HG03175 (cell line): ENCODE measurements at regions not wholly inside any gene's neighbourhood (a gene's known extent, or its start where the extent isn't known, plus 50 kb on each side); places are given as distances from the start of the nearest gene placed in this dataset.
"Not testable (repeated sequence)": the region's sequence is repeated elsewhere in the genome, so short reads cannot be mapped to it uniquely, and the experiment has no call there.

ENCODE experiments used
- ATAC-seq: cut with Tn5 transposase; IDR thresholded peaks from one replicate; pipeline ENCODE4 v1.9.1; 2021; ENCODE audit warnings: mild to moderate bottlenecking, moderate library complexity; ENCODE audit not compliant: unreplicated experiment

DNA sequence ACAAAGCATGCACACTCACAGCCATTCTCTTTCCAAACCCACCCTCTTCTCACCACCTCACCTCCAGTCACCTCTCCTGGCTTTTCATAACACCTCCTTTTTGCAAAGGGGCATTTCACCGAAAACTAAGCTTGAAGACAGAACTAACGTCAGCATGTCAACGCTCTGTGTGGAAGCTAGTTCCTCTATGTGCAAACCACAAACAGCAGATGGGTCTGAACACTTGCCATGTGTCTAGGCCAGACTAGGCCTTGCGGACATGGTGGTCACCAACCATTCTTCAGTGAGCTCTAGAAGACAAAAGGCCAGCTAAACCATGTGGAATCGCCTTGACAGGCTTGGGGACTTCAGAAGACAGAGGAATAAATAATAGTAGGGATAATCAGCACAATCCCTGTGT, 148.5 kb downstream of the TXNL1 start:
- ATAC-seq: no peak

DNA sequence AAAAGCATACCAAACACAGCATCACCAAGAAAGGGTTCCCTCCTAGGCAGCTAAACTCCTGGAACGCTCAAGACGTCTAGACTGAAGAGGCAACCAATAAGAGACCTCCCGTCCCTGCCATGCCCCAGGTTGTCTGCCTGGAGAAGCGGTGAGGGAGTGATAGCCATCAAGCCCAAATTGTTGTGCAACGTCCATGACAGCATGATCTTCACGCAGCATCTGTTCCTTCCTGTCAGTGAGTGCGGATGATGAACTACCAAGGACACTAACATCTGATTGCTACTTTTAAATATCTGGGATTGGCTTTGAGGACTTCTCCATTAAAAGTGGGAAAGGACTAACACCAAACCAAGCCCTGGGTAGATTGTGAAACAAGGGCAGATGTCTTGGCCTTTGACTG, 149.7 kb downstream of the TXNL1 start:
- no peak for ATAC-seq

- no peak for ATAC-seq
These were observed 150.6 kb downstream of the TXNL1 start for GRCh38 chr18:56487801-56488200.

DNA sequence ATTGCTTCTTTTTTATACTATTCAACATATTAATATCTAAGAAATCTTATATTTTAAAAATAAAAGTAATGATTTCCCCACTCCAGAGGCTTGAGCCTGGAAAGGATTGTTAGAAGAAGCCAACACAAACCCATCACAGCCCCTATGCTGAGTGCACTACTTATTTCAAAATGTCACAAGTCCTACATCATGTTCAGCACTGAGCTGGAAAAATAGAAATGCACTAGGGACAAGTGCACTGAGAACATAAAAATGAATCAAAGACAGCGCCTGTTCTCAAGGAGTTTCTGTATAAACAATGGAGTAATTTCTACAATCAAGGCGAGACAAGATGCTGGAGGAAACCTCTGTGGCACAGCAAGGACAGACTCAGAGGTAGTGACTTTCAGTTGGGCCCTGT, 155.0 kb downstream of the TXNL1 start:
- no peak for ATAC-seq

DNA sequence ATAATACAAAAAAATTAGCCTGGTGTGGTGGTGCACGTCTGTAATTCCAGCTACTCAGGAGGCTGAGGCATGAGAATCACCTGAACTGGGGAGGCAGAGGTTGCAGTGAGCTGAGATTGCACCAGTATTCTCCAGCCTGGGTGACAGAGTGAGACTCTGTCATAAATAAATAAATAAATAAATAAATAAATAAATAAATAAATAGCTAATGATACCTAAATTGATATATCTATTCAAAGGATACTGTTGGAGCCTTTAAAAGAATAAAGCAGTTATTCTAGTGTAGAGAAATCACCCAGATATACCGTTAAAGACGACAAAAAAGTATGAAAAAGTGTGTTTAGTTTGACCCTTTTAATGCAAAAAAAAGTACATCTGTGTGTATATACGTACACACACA, 155.6 kb downstream of the TXNL1 start:
- not testable (repeated sequence) for ATAC-seq

- no peak for ATAC-seq
These were observed 156.6 kb downstream of the TXNL1 start for GRCh38 chr18:56481751-56482150.

DNA sequence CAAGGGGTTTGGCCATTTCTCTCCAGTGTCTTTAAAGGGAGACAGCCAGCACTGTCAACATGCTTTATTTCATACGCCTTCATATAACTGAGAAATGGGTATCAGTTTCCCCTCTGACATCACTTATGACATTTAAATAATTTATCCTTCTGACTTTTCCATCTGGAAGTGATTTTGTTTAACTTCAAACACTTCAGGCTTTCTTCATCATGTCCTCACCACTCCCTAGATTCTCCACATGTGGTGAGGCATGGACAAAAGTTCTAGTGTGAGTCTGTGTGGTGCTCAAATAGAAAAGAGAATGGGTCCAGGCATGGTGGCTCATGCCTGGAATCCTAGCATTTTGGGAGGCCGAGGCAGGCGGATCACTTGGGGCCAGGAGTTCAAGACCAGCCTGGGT, 158.6 kb downstream of the TXNL1 start:
- ATAC-seq: no peak

DNA sequence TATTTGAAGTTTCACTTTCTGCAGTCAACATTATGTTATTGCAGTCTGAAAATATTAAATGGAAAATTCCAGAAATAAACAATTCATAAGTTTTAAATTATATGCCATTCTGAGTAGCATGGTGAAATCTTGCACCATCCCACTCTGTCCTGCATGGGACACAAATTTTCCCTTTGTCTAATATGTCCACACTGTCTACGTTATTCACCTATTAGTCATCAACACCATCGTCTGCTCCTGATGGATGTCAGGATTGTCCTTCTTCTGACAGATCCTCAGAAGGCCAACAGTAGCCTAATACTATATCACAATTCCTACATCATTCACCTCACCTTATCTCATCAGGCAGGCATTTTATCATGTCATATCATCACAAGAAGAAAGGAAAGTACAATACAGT, 163.1 kb downstream of the TXNL1 start:
- ATAC-seq: no peak

- no peak for ATAC-seq
These were observed 164.9 kb downstream of the TXNL1 start for GRCh38 chr18:56473400-56474024.

DNA sequence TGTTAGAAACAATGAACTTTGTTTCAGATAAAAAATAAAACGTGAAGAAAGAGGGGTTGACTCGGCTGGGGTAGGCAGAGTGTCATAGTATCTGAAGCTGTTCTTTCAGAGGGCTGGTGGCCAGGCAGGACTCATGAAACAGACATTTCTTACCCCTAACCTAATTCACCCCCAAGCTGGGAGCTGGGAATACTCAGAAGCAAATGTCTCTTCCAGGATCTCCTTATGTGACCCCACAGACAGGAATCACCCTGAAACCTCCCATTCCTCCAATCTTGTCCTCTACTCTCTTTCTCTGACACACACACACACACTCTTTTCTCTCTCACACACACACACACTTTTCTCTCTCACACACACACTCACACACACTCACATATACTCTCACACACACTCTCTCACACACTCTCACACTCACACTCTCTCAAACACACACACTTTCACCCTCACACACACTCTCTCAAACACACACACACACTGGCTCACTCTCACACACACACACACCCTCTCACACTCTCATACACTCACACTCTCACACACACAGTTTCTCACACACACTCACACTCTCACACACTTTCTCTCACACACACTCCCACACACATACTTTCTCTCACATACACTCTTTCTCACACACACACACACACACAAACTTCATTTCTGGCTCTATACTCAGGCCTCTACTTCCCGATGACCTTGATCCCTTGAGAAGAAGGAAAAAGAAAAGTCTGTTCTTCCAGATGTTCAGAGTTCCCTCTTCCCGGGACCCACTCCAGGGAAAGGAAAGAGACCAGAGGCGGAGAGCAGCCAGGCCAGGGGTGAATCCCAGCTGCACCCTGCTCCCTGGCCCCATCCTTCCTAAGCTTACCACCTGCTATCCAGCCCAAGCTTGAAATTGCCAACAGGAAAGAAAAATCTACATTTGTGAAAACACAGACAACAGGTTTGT, 167.7 kb downstream of the TXNL1 start:
- no peak for ATAC-seq

GRCh38 chr18:56469582-56469981, 168.8 kb downstream of the TXNL1 start:
- no peak for ATAC-seq

DNA sequence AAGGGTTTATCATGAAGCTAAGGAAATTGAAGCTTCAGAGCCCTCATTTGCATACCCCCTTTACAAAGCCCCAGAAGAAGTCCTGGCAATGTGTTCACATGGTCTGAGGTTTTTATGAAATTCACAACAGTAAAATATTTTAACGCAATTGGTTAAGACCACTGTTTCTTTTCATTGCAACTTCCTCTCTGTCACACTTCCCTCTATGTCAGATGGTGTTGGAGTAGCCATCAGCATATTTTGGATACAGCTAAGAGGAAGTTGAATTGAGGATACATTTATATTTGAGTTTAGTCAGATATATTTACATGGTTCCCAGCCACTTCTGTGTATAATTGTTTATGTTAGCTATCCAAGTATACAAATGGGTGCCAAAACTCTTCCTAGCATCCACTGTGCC, 170.0 kb downstream of the TXNL1 start:
- no peak for ATAC-seq

GRCh38 chr18:56462276-56462675, 176.1 kb downstream of the TXNL1 start:
- ATAC-seq: no peak

DNA sequence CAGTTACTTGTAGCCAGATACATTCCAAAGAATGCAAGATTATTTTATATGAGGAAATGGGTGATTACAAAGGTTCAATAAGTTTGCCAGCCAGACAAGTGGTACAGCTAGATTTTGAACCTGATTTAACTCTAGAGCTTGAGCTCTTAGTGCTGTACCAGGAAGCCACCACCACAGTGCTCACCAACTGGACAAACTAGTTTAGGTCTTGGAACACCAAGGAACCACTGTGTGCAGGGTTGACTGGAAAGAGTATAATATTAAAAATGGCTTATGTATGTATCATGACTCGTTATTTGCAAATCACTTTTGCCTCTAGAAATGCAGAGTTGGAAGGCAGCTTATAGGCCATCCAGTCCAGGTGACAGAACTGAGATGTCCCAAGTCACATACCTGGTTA, 177.2 kb downstream of the TXNL1 start:
- no peak for ATAC-seq

GRCh38 chr18:56460581-56460980, 177.8 kb downstream of the TXNL1 start:
- ATAC-seq: no peak

- ATAC-seq: no peak
These were observed 179.4 kb downstream of the TXNL1 start for GRCh38 chr18:56458770-56459712.

GRCh38 chr18:56455874-56456273, 182.5 kb downstream of the TXNL1 start:
- no peak for ATAC-seq

DNA sequence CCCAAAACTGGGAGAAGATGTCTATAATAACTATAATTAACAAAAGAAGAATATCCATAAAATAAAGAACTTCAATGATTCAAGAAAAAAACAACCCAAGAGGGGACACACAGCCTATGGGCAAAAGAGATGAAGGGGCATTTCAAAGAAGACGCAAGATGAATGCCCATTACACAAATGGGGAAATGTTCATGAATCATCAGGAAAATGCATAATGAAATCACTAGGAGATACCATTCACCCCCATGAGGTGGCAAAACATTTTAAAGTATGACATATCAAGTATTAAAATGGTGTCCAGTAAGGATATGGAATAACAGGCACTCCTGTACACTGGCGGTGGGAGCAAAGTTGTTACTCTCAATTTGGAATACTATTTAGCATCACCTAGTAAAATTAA, 183.3 kb downstream of the TXNL1 start:
- no peak for ATAC-seq

GRCh38 chr18:56453631-56454030, 184.8 kb downstream of the TXNL1 start:
- no peak for ATAC-seq

DNA sequence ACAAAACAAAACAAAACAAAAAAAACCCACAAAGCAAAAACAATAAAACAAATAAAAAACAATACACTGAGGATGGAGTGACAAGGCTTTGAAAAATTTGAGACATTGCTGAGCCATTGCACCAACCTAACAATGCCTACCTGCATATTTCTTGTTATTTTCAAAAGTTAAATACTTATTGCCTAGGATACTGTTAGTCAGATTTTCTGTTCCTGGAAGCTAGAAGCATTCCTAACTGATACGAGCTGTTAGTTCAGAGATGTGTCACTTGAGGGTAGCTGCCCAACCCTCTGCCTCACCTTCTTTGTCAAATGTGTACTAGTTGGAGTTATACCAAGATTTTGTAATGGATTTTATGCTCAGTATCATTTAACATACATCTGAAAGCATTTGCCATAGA, 187.2 kb downstream of the TXNL1 start:
- no peak for ATAC-seq

DNA sequence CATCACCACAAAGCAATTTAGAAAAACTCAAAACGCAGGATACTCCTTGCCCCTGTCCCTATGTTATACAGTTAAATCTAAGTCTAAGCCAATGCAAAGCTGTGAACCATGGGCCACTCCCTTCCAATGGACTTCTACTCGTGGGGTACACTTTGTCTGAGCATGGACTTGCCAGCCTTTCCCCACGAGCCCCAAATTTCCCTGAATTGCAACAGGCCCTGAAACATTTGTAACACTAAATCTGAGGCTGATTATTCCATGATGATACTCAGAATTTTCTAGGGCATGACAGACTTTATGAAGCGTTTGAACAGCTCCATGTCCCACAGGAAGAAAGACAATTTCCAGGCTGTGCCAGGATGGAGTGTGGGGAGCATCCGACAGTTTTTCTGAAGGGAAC, 189.6 kb downstream of the TXNL1 start:
- no peak for ATAC-seq
